Neuronal stem cell (in vitro differentiated cells): ENCODE measurements at regions not wholly inside any gene's neighbourhood (a gene's known extent, or its start where the extent isn't known, plus 50 kb on each side); places are given as distances from the start of the nearest gene placed in this dataset.
"Not testable (repeated sequence)": the region's sequence is repeated elsewhere in the genome, so short reads cannot be mapped to it uniquely, and the experiment has no call there.

Source experiments
- DNase-seq: peaks from one replicate; pipeline ENCODE4 v3.0.0-alpha.2; 2013; ENCODE audit warnings: low spot score
- H2AFZ ChIP-seq: one replicate; pipeline ENCODE4 v1.6.1; 2013; ENCODE audit warnings: mild to moderate bottlenecking, low read length, inconsistent platforms
- H2AK5ac ChIP-seq: 2 replicates; pipeline ENCODE4 v1.6.1; 2013; ENCODE audit warnings: low read depth, mild to moderate bottlenecking, inconsistent platforms, low read length, moderate library complexity, mixed read lengths
- H2BK120ac ChIP-seq: 2 replicates; pipeline ENCODE4 v1.6.1; 2013; ENCODE audit warnings: low read depth, mild to moderate bottlenecking, inconsistent platforms, low read length, moderate library complexity, mixed read lengths
- H2BK12ac ChIP-seq: one replicate; pipeline ENCODE4 v1.6.1; 2013; ENCODE audit warnings: low read length, inconsistent platforms
- H2BK15ac ChIP-seq: 2 replicates; pipeline ENCODE4 v1.6.1; 2013; ENCODE audit warnings: mild to moderate bottlenecking, low read length, inconsistent platforms, mixed read lengths
- H2BK5ac ChIP-seq: one replicate; pipeline ENCODE4 v1.6.1; 2013; ENCODE audit warnings: inconsistent platforms, mild to moderate bottlenecking, low read length, moderate library complexity
- H3K14ac ChIP-seq: one replicate; pipeline ENCODE4 v1.6.1; 2013; ENCODE audit warnings: low read length, inconsistent platforms
- H3K18ac ChIP-seq: 2 replicates; pipeline ENCODE4 v1.6.1; 2013; ENCODE audit warnings: low read length, inconsistent platforms
- H3K23ac ChIP-seq: 2 replicates; pipeline ENCODE4 v1.6.1; 2013; ENCODE audit warnings: low read depth, mild to moderate bottlenecking, mixed read lengths, low read length, inconsistent platforms; ENCODE audit not compliant: poor library complexity
- H3K27ac ChIP-seq: replicated peaks from 3 replicates; pipeline ENCODE4 v1.5.1; 2013; ENCODE audit warnings: low read length, inconsistent platforms
- H3K27me3 ChIP-seq, 3 experiments: 2 replicates each; pipeline ENCODE4 v1.6.1; 2013; ENCODE audit warnings: low read length in 3 of 3, mild to moderate bottlenecking in 2 of 3, inconsistent platforms in 1 of 3, low read depth in 1 of 3, mixed read lengths in 1 of 3, moderate library complexity in 1 of 3; ENCODE audit not compliant: control insufficient read depth in 3 of 3, insufficient read depth in 3 of 3
- H3K36me3 ChIP-seq, 2 donors: replicated peaks in 1 of 2; 2 replicates each; pipeline ENCODE4 v1.6.1; 2013; ENCODE audit warnings: low read length in 2 of 2; ENCODE audit not compliant: control insufficient read depth in 2 of 2, insufficient read depth in 2 of 2
- H3K4ac ChIP-seq: 2 replicates; pipeline ENCODE4 v1.6.1; 2013; ENCODE audit warnings: inconsistent platforms, mild to moderate bottlenecking, low read length, moderate library complexity
- H3K4me1 ChIP-seq, 2 donors: 1 replicate in 1 of 2; 2 replicates in 1 of 2; pipeline ENCODE4 v1.6.1; 2013; ENCODE audit warnings: low read length in 2 of 2, low read depth in 1 of 2; ENCODE audit not compliant: control insufficient read depth in 2 of 2, insufficient read depth in 1 of 2
- H3K4me2 ChIP-seq: one replicate; pipeline ENCODE4 v1.6.1; 2013; ENCODE audit warnings: mild to moderate bottlenecking, low read length, inconsistent platforms; ENCODE audit not compliant: insufficient read depth, poor library complexity, severe bottlenecking
- H3K4me3 ChIP-seq, 2 donors: 2 replicates each; pipeline ENCODE4 v1.5.1; 2013; ENCODE audit warnings: low read length in 2 of 2, mild to moderate bottlenecking in 2 of 2, inconsistent platforms in 1 of 2, moderate library complexity in 1 of 2
- H3K79me1 ChIP-seq: one replicate; pipeline ENCODE4 v1.6.1; 2013; ENCODE audit warnings: low read depth, mild to moderate bottlenecking, inconsistent platforms, low read length, moderate library complexity
- H3K9ac ChIP-seq: one replicate; pipeline ENCODE4 v1.6.1; 2013; ENCODE audit warnings: mild to moderate bottlenecking, low read depth, low read length, inconsistent platforms; ENCODE audit not compliant: poor library complexity
- H3K9me3 ChIP-seq, 2 donors: replicated peaks in 1 of 2; 2 replicates each; pipeline versions ENCODE3 to v1.6.1; 2013; ENCODE audit warnings: low read length in 2 of 2, mild to moderate bottlenecking in 2 of 2, inconsistent platforms in 1 of 2, low read depth in 1 of 2, mixed read lengths in 1 of 2, moderate library complexity in 1 of 2; ENCODE audit not compliant: control insufficient read depth in 2 of 2, insufficient read depth in 1 of 2
- H4K8ac ChIP-seq: one replicate; pipeline ENCODE4 v1.6.1; 2013; ENCODE audit warnings: low read depth, mild to moderate bottlenecking, inconsistent platforms, low read length, moderate library complexity
- H4K91ac ChIP-seq: one replicate; pipeline ENCODE4 v1.6.1; 2013; ENCODE audit warnings: low read length, low read depth, mild to moderate bottlenecking, inconsistent platforms; ENCODE audit not compliant: poor library complexity
- WGBS, 2 donors: extraction: QIAGEN DNeasy Blood & Tissue Kit; methylation state at CpG; one replicate each; pipeline ENCODE4 v1.1.7; 2013; ENCODE audit warnings: missing lambda C conversion rate in 2 of 2, mixed read lengths in 1 of 2; ENCODE audit not compliant: insufficient read length in 2 of 2, insufficient replicate concordance in 1 of 2; ENCODE audit errors: extremely low coverage in 2 of 2; 5-methylcytosine and 5-hydroxymethylcytosine counted together

DNA sequence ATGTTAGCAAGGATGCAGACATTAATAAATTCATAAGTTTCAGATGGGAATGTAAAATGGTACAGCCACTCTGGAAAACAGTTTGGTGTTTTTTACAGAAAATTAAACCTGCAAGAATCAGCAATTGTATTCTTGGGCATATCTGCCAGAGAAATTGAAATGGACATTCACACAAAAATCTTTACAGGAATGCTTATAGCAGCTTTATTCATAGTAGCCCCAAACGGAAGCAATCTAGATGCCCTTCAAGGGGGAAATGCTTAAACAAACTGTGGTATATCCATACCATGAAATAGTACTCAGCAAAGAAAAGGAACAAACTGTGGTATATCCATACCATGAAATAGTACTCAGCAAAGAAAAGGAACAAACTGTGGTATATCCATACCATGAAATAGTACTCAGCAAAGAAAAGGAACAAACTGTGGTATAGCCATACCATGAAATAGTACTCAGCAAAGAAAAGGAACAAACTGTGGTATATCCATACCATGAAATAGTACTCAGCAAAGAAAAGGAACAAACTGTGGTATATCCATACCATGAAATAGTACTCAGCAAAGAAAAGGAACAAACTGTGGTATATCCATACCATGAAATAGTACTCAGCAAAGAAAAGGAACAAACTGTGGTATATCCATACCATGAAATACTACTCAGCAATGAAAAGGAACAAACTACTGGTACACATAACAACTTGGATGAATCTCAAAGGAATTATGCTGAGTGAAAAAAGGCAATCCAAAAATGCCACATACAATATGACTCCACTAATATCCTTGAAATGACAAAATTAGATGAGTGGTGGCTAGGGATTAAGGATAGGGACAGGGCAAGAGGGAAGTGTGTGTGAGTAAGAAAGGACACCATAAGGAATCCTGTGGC lies 484.0 kb downstream of the SHISA9 start:
- H4K91ac ChIP-seq, H4K8ac ChIP-seq, H3K79me1 ChIP-seq, H3K4me3 ChIP-seq, H3K27ac ChIP-seq, H2BK12ac ChIP-seq, H2BK15ac ChIP-seq, H3K23ac ChIP-seq, H2BK120ac ChIP-seq, DNase-seq, H3K9ac ChIP-seq, H3K14ac ChIP-seq, H2AK5ac ChIP-seq, H3K4me1 ChIP-seq, H3K4me2 ChIP-seq, H2AFZ ChIP-seq, H3K18ac ChIP-seq, H3K27me3 ChIP-seq, H3K4ac ChIP-seq, H3K36me3 ChIP-seq, H2BK5ac ChIP-seq: not testable (repeated sequence)
- H3K9me3 ChIP-seq: peaks cover 8 to 10% of the 10 kb centered on the region in 2 donors
- WGBS, 2 donors: no CpG with 5 or more reads among the region's 1 CpG

DNA sequence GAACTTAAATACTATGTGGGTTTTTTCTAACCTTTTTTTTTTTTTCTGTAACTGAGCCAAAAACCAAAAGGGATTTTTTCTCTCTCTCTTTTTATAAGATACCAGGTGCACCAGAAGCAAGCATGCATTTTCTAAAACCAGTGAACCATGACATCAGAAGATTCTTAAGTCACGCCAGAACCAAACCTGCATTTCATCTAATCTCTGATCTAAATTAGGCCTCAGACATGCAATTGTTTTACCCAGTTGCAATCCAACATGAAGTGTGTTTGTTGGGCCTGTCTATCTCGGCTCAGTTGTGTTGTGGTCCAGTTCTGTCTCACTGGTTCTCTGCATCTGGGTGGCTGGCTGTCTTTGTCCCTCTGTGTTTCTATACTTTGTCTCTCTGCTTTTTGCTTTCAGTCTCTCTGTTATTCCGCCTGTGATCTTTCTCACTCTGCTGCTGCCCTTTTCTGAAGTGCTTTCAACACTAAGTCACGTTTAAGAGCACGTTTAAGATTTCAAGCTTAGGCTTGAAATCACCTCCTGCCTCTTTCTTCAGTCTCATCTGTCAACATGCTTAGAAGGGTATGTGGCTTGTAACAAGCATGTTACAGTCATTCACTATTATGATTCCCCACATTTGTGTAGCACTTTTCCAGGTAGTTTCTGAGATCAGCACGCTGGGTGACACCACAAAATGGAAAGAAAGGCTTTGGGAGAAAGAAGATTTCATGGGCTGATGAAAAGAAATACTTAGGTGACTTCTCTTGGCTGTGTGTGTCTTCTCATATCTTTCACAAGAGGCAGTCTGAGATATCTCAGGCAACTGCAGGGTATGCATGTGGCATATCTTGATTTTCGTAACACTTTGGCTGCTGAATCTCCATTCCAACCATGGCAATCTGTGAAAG lies 488.9 kb downstream of the SHISA9 start:
- no CpG with 5 or more reads among the region's 7 CpGs for WGBS, 2 donors
- no peak overlapping the region for H4K91ac ChIP-seq
- H3K4me3 ChIP-seq: no peak overlapping the region

DNA sequence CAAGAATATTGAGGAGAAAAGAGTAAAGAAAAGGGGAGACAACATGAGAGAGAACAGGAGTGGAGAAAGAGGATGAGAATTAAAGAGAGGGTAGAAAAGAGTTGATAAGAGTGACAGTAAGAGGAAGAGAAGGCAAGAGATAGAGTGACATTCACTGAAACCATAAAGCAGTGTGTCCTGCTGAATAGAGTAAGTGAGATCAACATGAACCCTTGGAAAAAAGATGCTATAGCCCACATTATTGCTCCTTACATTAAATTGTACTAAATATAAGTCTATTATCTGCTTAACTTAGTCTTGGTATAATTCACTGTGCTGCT lies 489.5 kb downstream of the SHISA9 start:
- DNase-seq: no peak
- Histone ChIP-seq H3K9ac (no peak overlapping the region), H3K18ac (no peak overlapping the region), H2BK15ac (no peak overlapping the region), H3K14ac (no peak overlapping the region), H3K4ac (no peak overlapping the region), H2AFZ (no peak overlapping the region), H3K9me3 (peaks cover 4 to 5% of the 10 kb centered on the region in 2 donors), H3K27me3 (no peaks in the 10 kb centered on the region), H2BK5ac (no peak overlapping the region), H3K4me2 (no peak overlapping the region), H3K23ac (no peak overlapping the region), H3K36me3 (no peaks in the 10 kb centered on the region), H2AK5ac (no peak overlapping the region), H3K4me1 (no peaks in the 10 kb centered on the region), H3K27ac (no peak overlapping the region), H2BK12ac (no peak overlapping the region), H4K8ac (no peak overlapping the region), H4K91ac (no peak overlapping the region), H3K79me1 (no peaks in the 10 kb centered on the region), H2BK120ac (no peak overlapping the region), H3K4me3 (no peak overlapping the region)

More for the DNA sequence above, 488.9 kb downstream of the SHISA9 start:
- Histone ChIP-seq H3K4me1 (no peaks in the 10 kb centered on the region), H3K4me2 (no peak overlapping the region), H3K9me3 (peaks cover 8% of the 10 kb centered on the region in 2 donors), H3K9ac (no peak overlapping the region), H3K27ac (no peak overlapping the region), H2BK12ac (no peak overlapping the region), H3K23ac (no peak overlapping the region), H2BK120ac (no peak overlapping the region), H2BK5ac (no peak overlapping the region), H3K14ac (no peak overlapping the region), H3K27me3 (no peaks in the 10 kb centered on the region), H3K4ac (no peak overlapping the region), H2AK5ac (no peak overlapping the region), H3K79me1 (no peaks in the 10 kb centered on the region), H4K8ac (no peak overlapping the region), H3K36me3 (no peaks in the 10 kb centered on the region), H3K18ac (no peak overlapping the region), H2BK15ac (no peak overlapping the region), H2AFZ (no peak overlapping the region)
- DNase-seq: no peak

DNA sequence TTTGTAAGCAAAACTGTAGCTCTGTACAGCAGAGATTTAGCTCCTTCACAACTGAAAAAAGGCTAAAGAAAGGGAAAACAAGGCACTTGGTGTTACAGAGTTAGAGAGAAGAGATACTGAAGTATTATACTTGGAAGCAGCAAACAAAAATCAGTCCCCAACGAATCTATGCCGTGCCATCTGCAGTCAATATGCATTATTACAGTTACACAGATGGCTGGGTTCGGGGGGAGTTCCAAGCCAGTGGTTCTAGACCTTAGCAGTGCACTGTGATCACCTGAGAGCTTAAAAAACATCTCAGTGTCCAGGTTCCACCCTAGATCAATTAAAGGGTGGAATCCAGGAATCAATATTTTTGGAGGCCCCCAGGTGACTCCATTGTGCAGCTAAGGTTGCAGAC lies 489.9 kb downstream of the SHISA9 start:
- no peak overlapping the region for H3K27ac ChIP-seq
- no peaks in the 10 kb centered on the region for H3K36me3 ChIP-seq
- H2AFZ ChIP-seq: no peak overlapping the region
- no peaks in the 10 kb centered on the region for H3K79me1 ChIP-seq
- H2BK15ac ChIP-seq: no peak overlapping the region
- no peak overlapping the region for H3K4me2 ChIP-seq
- H2BK5ac ChIP-seq: no peak overlapping the region
- H4K91ac ChIP-seq: no peak overlapping the region
- no CpG with 5 or more reads among the region's 3 CpGs for WGBS, 2 donors
- no peaks in the 10 kb centered on the region for H3K4me1 ChIP-seq
- no peak overlapping the region for H3K4me3 ChIP-seq
- DNase-seq: no peak
- H3K23ac ChIP-seq: no peak overlapping the region
- no peak overlapping the region for H3K4ac ChIP-seq
- no peak overlapping the region for H2BK12ac ChIP-seq
- H2BK120ac ChIP-seq: no peak overlapping the region
- H4K8ac ChIP-seq: no peak overlapping the region
- H3K9me3 ChIP-seq: peaks cover 0 to 3% of the 10 kb centered on the region in 2 donors
- H2AK5ac ChIP-seq: no peak overlapping the region
- no peak overlapping the region for H3K18ac ChIP-seq
- H3K14ac ChIP-seq: no peak overlapping the region
- no peak overlapping the region for H3K9ac ChIP-seq
- H3K27me3 ChIP-seq: no peaks in the 10 kb centered on the region
